ENCODE measurements at regions not wholly inside any gene's neighbourhood (a gene's known extent, or its start where the extent isn't known, plus 50 kb on each side); places are given as distances from the start of the nearest gene placed in this dataset.

- Mint-ChIP-seq H3K4me1 (no peaks in the 10 kb centered on the region), H3K36me3 (no peaks in the 10 kb centered on the region), H3K27me3 (peaks cover 41% of the 10 kb centered on the region), H3K27ac (no peak overlapping the region), H3K4me3 (no peak overlapping the region), H3K9me3 (peaks cover 4% of the 10 kb centered on the region)
- no peak for DNase-seq
Observed at GRCh38 chr7:22596763-22597400, 96.9 kb upstream of the STEAP1B start.

DNA sequence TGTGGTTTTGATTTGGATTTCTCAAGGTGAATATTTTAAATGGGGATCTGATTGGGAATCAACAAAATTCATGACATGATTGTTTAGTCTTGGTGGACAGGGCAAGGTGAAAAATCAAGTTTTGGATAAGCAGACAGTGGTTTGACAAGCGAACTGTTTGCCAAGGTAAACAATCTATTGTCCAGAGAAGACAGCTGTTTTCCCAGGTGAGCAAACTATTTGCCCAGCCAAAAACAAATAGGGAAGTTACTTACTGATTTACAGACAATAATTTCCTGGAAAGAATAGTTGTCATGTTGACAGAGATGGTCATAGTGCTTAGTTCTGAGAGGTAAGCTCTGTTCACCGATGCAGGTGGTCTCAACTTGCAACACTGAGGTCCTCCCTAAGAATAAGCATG lies 94.0 kb upstream of the STEAP1B start:
- H3K36me3 Mint-ChIP-seq = no peaks in the 10 kb centered on the region
- H3K4me3 Mint-ChIP-seq = no peak overlapping the region
- H3K4me1 Mint-ChIP-seq = no peaks in the 10 kb centered on the region
- peaks cover 47% of the 10 kb centered on the region for H3K27me3 Mint-ChIP-seq
- no peak for DNase-seq
- peaks cover 4% of the 10 kb centered on the region for H3K9me3 Mint-ChIP-seq
- H3K27ac Mint-ChIP-seq = no peak overlapping the region

- DNase-seq = no peak
- H3K27me3 Mint-ChIP-seq = peaks cover 47% of the 10 kb centered on the region
- no peaks in the 10 kb centered on the region for H3K36me3 Mint-ChIP-seq
- H3K4me1 Mint-ChIP-seq = peaks cover 16% of the 10 kb centered on the region
- no peak overlapping the region for H3K4me3 Mint-ChIP-seq
- no peak overlapping the region for H3K27ac Mint-ChIP-seq
- peaks cover 4% of the 10 kb centered on the region for H3K9me3 Mint-ChIP-seq
Observed at GRCh38 chr7:22591271-22591670, 91.3 kb upstream of the STEAP1B start.

GRCh38 chr7:22589641-22590201 lies 89.7 kb upstream of the STEAP1B start:
- Mint-ChIP-seq H3K27ac (no peak overlapping the region), H3K27me3 (peaks cover 44% of the 10 kb centered on the region), H3K4me3 (no peak overlapping the region), H3K36me3 (no peaks in the 10 kb centered on the region), H3K4me1 (peaks cover 16% of the 10 kb centered on the region), H3K9me3 (peaks cover 4% of the 10 kb centered on the region)
- no peak for DNase-seq

DNA sequence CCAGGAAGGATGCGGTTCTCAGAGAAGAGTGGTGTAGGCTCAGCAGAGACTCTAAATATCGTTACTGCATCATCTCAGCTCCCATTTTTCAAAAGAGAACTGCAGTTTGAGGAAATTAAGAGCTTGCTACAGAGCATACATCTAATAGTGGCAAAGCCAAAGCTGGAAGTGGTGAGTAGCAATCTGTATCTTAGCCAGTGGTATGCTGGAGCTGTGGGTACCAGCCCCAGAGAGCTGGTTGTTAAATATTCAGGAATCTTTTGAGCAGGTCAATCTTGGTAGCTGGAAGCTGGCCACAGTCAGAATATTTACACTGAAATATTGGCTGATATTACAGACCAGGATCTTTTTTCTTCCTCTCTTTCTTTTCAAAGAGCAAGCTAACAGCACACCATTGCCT lies 88.4 kb upstream of the STEAP1B start:
- Mint-ChIP-seq H3K27me3 (peaks cover 47% of the 10 kb centered on the region), H3K36me3 (no peaks in the 10 kb centered on the region), H3K9me3 (peaks cover 4% of the 10 kb centered on the region)

DNA sequence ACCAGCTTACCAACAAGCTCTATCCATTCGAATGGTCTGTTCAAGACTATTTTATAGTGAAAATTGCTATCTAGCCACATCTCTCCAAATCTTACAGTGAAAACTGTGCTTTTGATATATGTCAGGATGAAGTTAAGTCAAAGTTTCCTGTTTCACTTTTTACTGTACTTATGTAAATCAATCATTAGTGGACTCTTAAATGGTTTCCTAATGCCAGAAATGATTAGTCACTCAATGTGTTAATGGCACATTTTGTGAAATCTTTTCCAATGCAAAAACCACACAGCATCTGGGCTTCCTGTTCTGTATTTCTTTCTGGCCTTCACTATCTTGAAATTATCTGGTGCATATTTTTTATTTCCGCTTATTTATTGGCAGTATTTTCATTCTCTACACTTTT lies 87.3 kb upstream of the STEAP1B start:
- H3K4me3 Mint-ChIP-seq = no peak overlapping the region
- H3K9me3 Mint-ChIP-seq = peaks cover 2% of the 10 kb centered on the region
- no peak for DNase-seq
- H3K27ac Mint-ChIP-seq = peak overlapping the region; percentile 47
- H3K36me3 Mint-ChIP-seq = no peaks in the 10 kb centered on the region
- peaks cover 25% of the 10 kb centered on the region for H3K4me1 Mint-ChIP-seq
- H3K27me3 Mint-ChIP-seq = peaks cover 51% of the 10 kb centered on the region

More for the DNA sequence above, 88.4 kb upstream of the STEAP1B start:
- Mint-ChIP-seq H3K4me3 (no peak overlapping the region), H3K27ac (no peak overlapping the region), H3K4me1 (peaks cover 25% of the 10 kb centered on the region)
- DNase-seq = no peak

GRCh38 chr7:22586786-22587140 lies 86.8 kb upstream of the STEAP1B start:
- H3K9me3 Mint-ChIP-seq = no peaks in the 10 kb centered on the region
- DNase-seq = no peak
- no peak overlapping the region for H3K4me3 Mint-ChIP-seq
- H3K27me3 Mint-ChIP-seq = peaks cover 50% of the 10 kb centered on the region
- H3K4me1 Mint-ChIP-seq = peaks cover 25% of the 10 kb centered on the region
- no peak overlapping the region for H3K27ac Mint-ChIP-seq
- H3K36me3 Mint-ChIP-seq = no peaks in the 10 kb centered on the region

- Mint-ChIP-seq H3K4me3 (no peak overlapping the region), H3K27ac (no peak overlapping the region), H3K27me3 (peaks cover 49% of the 10 kb centered on the region)
Observed at GRCh38 chr7:22586101-22586785, 86.3 kb upstream of the STEAP1B start.

DNA sequence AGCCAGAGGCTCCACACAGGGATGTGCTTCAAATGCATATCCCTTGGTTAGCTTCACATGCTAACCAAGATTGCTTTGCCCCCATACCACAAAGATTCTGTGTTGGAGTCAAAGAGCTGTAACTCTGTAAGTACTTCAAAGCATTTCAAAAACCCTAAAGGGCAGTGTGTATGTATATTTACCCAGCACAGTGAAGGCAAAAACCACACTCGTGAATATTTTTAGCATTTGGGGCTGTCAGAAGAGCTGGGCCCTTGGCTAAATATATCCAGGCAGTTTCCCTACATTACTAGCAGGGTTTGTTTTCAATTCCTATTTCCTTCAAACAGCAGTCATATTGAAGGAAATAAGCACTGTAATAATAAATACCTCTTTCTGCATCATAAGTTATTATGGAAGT lies 84.2 kb upstream of the STEAP1B start:
- peaks cover 27% of the 10 kb centered on the region for H3K4me1 Mint-ChIP-seq
- no peaks in the 10 kb centered on the region for H3K9me3 Mint-ChIP-seq
- no peak for DNase-seq
- H3K36me3 Mint-ChIP-seq = peaks cover 2% of the 10 kb centered on the region
- no peak overlapping the region for H3K4me3 Mint-ChIP-seq
- peaks cover 36% of the 10 kb centered on the region for H3K27me3 Mint-ChIP-seq
- no peak overlapping the region for H3K27ac Mint-ChIP-seq

More at GRCh38 chr7:22586101-22586785, 86.3 kb upstream of the STEAP1B start:
- Mint-ChIP-seq H3K36me3 (no peaks in the 10 kb centered on the region), H3K9me3 (no peaks in the 10 kb centered on the region), H3K4me1 (peaks cover 26% of the 10 kb centered on the region)
- no peak for DNase-seq

DNA sequence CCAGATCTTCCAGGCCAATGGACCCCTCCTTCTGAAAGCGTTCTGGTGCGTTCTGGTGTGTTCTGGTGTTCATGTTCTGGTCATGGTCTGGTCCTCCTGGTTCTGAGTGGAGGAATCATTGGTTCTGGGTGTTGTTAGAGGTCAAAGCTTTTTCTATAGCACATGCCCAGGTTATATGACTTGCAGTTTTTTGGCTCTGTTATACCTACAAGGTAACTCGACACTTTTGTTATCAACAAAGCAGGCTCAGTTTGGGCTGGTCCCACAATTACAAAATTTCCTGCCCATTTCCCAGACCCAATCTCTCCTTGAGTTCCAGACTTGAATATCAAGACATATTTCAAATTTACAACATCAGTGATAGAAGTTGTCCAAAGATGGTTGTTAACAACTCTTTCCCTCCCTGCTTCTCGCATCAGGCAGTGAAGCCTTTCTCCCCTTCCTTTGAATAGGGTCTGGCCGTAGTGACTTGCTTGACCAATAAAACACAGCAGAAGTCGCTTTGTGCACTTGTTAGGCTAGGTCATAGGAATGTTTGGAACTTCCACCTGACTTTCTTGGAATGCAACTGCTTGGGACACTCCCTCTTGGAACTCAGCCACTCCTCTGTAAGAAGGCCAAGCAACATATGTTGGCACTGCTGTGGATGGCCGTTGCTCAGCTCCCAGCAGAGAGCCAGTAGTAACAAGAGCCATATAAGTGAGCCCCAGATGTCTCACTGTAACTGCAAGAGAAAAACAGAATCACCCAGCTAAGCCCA lies 83.1 kb upstream of the STEAP1B start:
- Mint-ChIP-seq H3K36me3 (peaks cover 2% of the 10 kb centered on the region), H3K4me3 (no peak overlapping the region), H3K27ac (no peak overlapping the region), H3K4me1 (peaks cover 25% of the 10 kb centered on the region), H3K27me3 (peaks cover 37% of the 10 kb centered on the region), H3K9me3 (no peaks in the 10 kb centered on the region)
- no peak for DNase-seq

DNA sequence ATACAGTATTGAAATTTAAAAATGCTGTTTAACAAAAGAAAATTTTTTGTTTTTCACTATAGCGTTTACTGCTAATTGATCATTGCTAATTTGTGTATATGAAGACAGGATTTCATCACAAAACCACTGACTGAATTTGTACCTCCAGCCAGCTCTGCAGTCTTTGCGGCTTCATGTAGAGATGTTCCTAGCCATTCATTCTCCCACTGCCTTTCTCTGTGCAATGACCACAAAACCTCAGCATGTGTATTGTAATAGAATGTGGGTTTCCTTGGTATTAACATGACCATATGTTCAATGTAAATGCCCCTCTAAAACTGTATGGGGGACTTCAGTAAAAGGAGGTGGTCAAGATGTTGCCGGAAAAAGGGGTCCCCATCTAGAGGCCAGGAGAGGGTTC lies 81.1 kb upstream of the STEAP1B start:
- H3K9me3 Mint-ChIP-seq = no peaks in the 10 kb centered on the region
- H3K4me3 Mint-ChIP-seq = no peak overlapping the region
- H3K36me3 Mint-ChIP-seq = peaks cover 2% of the 10 kb centered on the region
- peaks cover 49% of the 10 kb centered on the region for H3K27me3 Mint-ChIP-seq
- no peak overlapping the region for H3K27ac Mint-ChIP-seq
- H3K4me1 Mint-ChIP-seq = peaks cover 15% of the 10 kb centered on the region
- no peak for DNase-seq

DNA sequence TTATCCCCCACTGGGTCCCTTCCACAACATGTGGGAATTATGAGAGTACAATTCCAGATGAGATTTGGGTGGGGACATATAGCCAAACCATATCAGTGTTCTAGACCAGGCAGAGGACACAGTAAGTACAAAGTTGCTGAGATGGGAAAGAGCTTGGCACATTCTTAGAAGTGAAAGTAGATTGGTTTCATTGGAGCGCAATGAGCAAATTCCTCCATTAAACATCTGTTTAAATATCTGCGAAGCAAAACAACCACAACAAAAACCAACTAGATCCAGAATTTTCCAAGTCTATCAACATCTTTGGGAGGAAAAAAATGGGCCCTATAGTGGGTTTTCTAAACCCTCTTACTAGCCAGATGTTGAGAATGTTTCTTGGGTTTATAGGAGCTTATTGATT lies 80.0 kb upstream of the STEAP1B start:
- H3K4me1 Mint-ChIP-seq = peaks cover 15% of the 10 kb centered on the region
- no peak for DNase-seq
- no peak overlapping the region for H3K27ac Mint-ChIP-seq
- H3K4me3 Mint-ChIP-seq = no peak overlapping the region
- peaks cover 51% of the 10 kb centered on the region for H3K27me3 Mint-ChIP-seq
- H3K36me3 Mint-ChIP-seq = peaks cover 2% of the 10 kb centered on the region
- no peaks in the 10 kb centered on the region for H3K9me3 Mint-ChIP-seq

GRCh38 chr7:22578007-22578733 lies 78.2 kb upstream of the STEAP1B start:
- H3K27ac Mint-ChIP-seq = no peak overlapping the region
- no peak overlapping the region for H3K4me3 Mint-ChIP-seq
- H3K27me3 Mint-ChIP-seq = peaks cover 49% of the 10 kb centered on the region
- DNase-seq = no peak
- H3K36me3 Mint-ChIP-seq = peaks cover 2% of the 10 kb centered on the region
- H3K9me3 Mint-ChIP-seq = no peaks in the 10 kb centered on the region
- H3K4me1 Mint-ChIP-seq = peaks cover 6% of the 10 kb centered on the region

GRCh38 chr7:22577470-22578001 lies 77.5 kb upstream of the STEAP1B start:
- H3K4me1 Mint-ChIP-seq = peaks cover 6% of the 10 kb centered on the region
- H3K9me3 Mint-ChIP-seq = no peaks in the 10 kb centered on the region
- no peak overlapping the region for H3K27ac Mint-ChIP-seq
- peaks cover 49% of the 10 kb centered on the region for H3K27me3 Mint-ChIP-seq
- no peak overlapping the region for H3K4me3 Mint-ChIP-seq
- peaks cover 2% of the 10 kb centered on the region for H3K36me3 Mint-ChIP-seq
- DNase-seq = no peak

Data from activated naive CD8-positive, alpha-beta T cell treated with anti-CD3 and anti-CD28 coated beads for 36 hours (primary cell).